ENCODE measurements at regions not wholly inside any gene's neighbourhood (a gene's known extent, or its start where the extent isn't known, plus 50 kb on each side); places are given as distances from the start of the nearest gene placed in this dataset.
"Not testable (repeated sequence)": the region's sequence is repeated elsewhere in the genome, so short reads cannot be mapped to it uniquely, and the experiment has no call there.

GRCh38 chr7:68714135-68714534, 884.1 kb upstream of the AUTS2 start:
- not testable (repeated sequence) for TF ChIP-seq CTCF (conservative IDR thresholded peaks at IDR 0.05; ENCODE audit: low read depth in 2 of 2); POLR2AphosphoS5 (IDR thresholded peaks at IDR 0.05; ENCODE audit: low read depth); EZH2 (IDR thresholded peaks at IDR 0.05; ENCODE audit: low read depth, unreplicated experiment); CREB1 (CRISPR knock-in tag; IDR thresholded peaks at IDR 0.05; ENCODE audit: low read depth); REST (IDR thresholded peaks at IDR 0.05; ENCODE audit: unreplicated experiment); EZH2phosphoT487 (IDR thresholded peaks at IDR 0.05; ENCODE audit: unreplicated experiment); ZNF114 (CRISPR knock-in tag; IDR thresholded peaks at IDR 0.05); JUNB (IDR thresholded peaks at IDR 0.05; ENCODE audit: unreplicated experiment); NANOG (IDR thresholded peaks at IDR 0.05; ENCODE audit: borderline replicate concordance); ETS1 (IDR thresholded peaks at IDR 0.05)
